SK-N-MC (cell line): ENCODE measurements at regions not wholly inside any gene's neighbourhood (a gene's known extent, or its start where the extent isn't known, plus 50 kb on each side); places are given as distances from the start of the nearest gene placed in this dataset.

Experiments
- EZH2 ChIP-seq: fragments of 200-600 bp; sonication (generic); IDR thresholded peaks from one replicate; pipeline ENCODE4 v1.6.1; 2017; ENCODE audit warnings: antibody characterized with exemption
- FOXP2 ChIP-seq: optimal IDR thresholded peaks from 2 replicates; pipeline ENCODE3; 2011; ENCODE audit warnings: mild to moderate bottlenecking, moderate library complexity; ENCODE audit not compliant: insufficient read depth; ENCODE audit errors: extremely low read length, control extremely low read depth
- POLR2AphosphoS5 ChIP-seq: IDR thresholded peaks from 2 replicates; pipeline ENCODE4 v1.6.1; 2012; ENCODE audit warnings: mild to moderate bottlenecking, low read depth, low read length, borderline replicate concordance

DNA sequence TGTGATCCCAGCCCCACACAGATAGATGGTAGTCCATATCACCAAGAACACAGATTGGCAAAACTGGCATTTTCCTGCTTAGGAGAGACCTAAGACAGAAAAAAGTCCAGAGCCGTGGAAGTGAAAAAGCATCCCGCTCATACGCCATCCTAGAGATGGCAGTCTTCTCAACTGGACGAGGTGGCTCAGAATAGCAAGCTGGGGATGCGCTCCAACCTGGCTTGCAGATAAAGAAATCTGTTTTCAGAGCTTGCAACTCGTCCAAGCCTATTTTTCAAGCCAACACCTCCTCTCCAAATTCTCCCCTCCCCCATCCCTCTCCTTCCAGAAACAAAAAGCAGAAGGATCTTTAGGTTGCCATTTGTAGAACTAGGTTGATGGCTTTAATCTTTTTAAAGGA lies 74.3 kb upstream of the OTX2 start:
- TF ChIP-seq EZH2: no peak
- TF ChIP-seq POLR2AphosphoS5: no peak
- no peak for TF ChIP-seq FOXP2
